GM23248 (cell line): ENCODE measurements at regions not wholly inside any gene's neighbourhood (a gene's known extent, or its start where the extent isn't known, plus 50 kb on each side); places are given as distances from the start of the nearest gene placed in this dataset.

Experiments
- DNase-seq: peaks from one replicate; pipeline ENCODE4 v3.0.0-alpha.2; 2015
- H2AFZ ChIP-seq: fragments of 200-600 bp; sonication (generic); 2 replicates; pipeline ENCODE4 v1.6.1; 2016; ENCODE audit warnings: antibody characterized with exemption
- H3F3A ChIP-seq: fragments of 200-600 bp; sonication (generic); 2 replicates; pipeline ENCODE4 v1.6.1; 2016; ENCODE audit warnings: mild to moderate bottlenecking, antibody characterized with exemption, mixed run types; ENCODE audit not compliant: insufficient read depth
- H3K27ac ChIP-seq: fragments of 200-600 bp; sonication (generic); 2 replicates; pipeline ENCODE4 v1.5.1; 2016; ENCODE audit warnings: mild to moderate bottlenecking
- H3K27me3 ChIP-seq: fragments of 200-600 bp; sonication (generic); replicated peaks from 2 replicates; pipeline ENCODE4 v1.6.1; 2016; ENCODE audit warnings: mild to moderate bottlenecking; ENCODE audit not compliant: insufficient read depth
- H3K36me3 ChIP-seq: fragments of 200-600 bp; sonication (generic); 2 replicates; pipeline ENCODE4 v1.6.1; 2016; ENCODE audit warnings: low read depth, mild to moderate bottlenecking
- H3K4me1 ChIP-seq: fragments of 200-600 bp; sonication (generic); 2 replicates; pipeline ENCODE4 v1.6.1; 2016; ENCODE audit warnings: mild to moderate bottlenecking; ENCODE audit not compliant: insufficient read depth
- H3K4me2 ChIP-seq: fragments of 200-600 bp; sonication (generic); one replicate; pipeline ENCODE4 v1.6.1; 2016; ENCODE audit warnings: mild to moderate bottlenecking; ENCODE audit not compliant: unreplicated experiment
- H3K4me3 ChIP-seq: fragments of 200-600 bp; sonication (generic); 2 replicates; pipeline ENCODE4 v1.5.1; 2016; ENCODE audit warnings: mild to moderate bottlenecking
- H3K79me2 ChIP-seq: fragments of 200-600 bp; sonication (generic); 2 replicates; pipeline ENCODE4 v1.6.1; 2016; ENCODE audit warnings: mild to moderate bottlenecking; ENCODE audit not compliant: insufficient read depth
- H3K9ac ChIP-seq: fragments of 200-600 bp; sonication (generic); 2 replicates; pipeline ENCODE4 v1.6.1; 2016; ENCODE audit warnings: mild to moderate bottlenecking
- H3K9me2 ChIP-seq: fragments of 200-600 bp; sonication (generic); 2 replicates; pipeline ENCODE4 v1.6.1; 2016; ENCODE audit warnings: mixed run types, mild to moderate bottlenecking, moderate library complexity; ENCODE audit not compliant: insufficient read depth
- H3K9me3 ChIP-seq: fragments of 200-600 bp; sonication (generic); one replicate; pipeline ENCODE4 v1.6.1; 2017; ENCODE audit warnings: low read depth
- H4K20me1 ChIP-seq: fragments of 200-600 bp; sonication (generic); 2 replicates; pipeline ENCODE4 v1.6.0; 2016; ENCODE audit not compliant: insufficient read depth
- EZH2 ChIP-seq: fragments of 200-600 bp; sonication (generic); IDR thresholded peaks from 2 replicates; pipeline ENCODE4 v1.6.1; 2018; ENCODE audit warnings: antibody characterized with exemption, mild to moderate bottlenecking; ENCODE audit not compliant: insufficient read depth, poor library complexity, severe bottlenecking
- EZH2phosphoT487 ChIP-seq: fragments of 200-600 bp; sonication (generic); IDR thresholded peaks from 2 replicates; pipeline ENCODE4 v1.6.1; 2018; ENCODE audit warnings: antibody characterized with exemption, moderate library complexity, mild to moderate bottlenecking, low read depth; ENCODE audit not compliant: insufficient read depth
- WGBS, 2 experiments: methylation state at CpG; one replicate each; pipeline ENCODE4 v1.1.6; 2015 to 2017; ENCODE audit warnings: low lambda C conversion rate in 2 of 2, low coverage in 1 of 2; ENCODE audit errors: missing lambda C conversion rate in 2 of 2; 5-methylcytosine and 5-hydroxymethylcytosine counted together
- in situ Hi-C: fragments of 300-500 bp; cut with MboI; formaldehyde crosslinking; loops from 2 replicates; pipeline ENCODE4 v1.15.0; 2020

GRCh38 chr13:33441015-33441414, 155.5 kb upstream of the STARD13 start:
- H4K20me1 ChIP-seq, result no peaks in the 10 kb centered on the region
- 98 to 100% methylated on average over 1 of the region's 1 CpG for WGBS, 2 experiments
- no peaks in the 10 kb centered on the region for H3K79me2 ChIP-seq
- TF ChIP-seq EZH2phosphoT487 (no peak), EZH2 (no peak)
- no peak overlapping the region for H2AFZ ChIP-seq
- no peak overlapping the region for H3K27ac ChIP-seq
- H3K36me3 ChIP-seq, result no peaks in the 10 kb centered on the region
- no peaks in the 10 kb centered on the region for H3K4me1 ChIP-seq
- peak; percentile 37 for DNase-seq
- in situ Hi-C loops, result no loop called here
- no peak overlapping the region for H3K9ac ChIP-seq
- no peaks in the 10 kb centered on the region for H3K9me2 ChIP-seq
- H3K9me3 ChIP-seq, result no peaks in the 10 kb centered on the region
- no peaks in the 10 kb centered on the region for H3K27me3 ChIP-seq
- no peak overlapping the region for H3K4me3 ChIP-seq
- H3F3A ChIP-seq, result no peaks in the 10 kb centered on the region
- no peak overlapping the region for H3K4me2 ChIP-seq

- WGBS, 2 experiments, result 89 to 95% methylated on average over 1 of the region's 1 CpG
- in situ Hi-C loops, result no loop called here
Measured at GRCh38 chr13:33445024-33445423, 159.5 kb upstream of the STARD13 start.

GRCh38 chr13:33445476-33445875, 159.9 kb upstream of the STARD13 start:
- no peak for TF ChIP-seq EZH2
- TF ChIP-seq EZH2phosphoT487, result no peak
- WGBS, 2 experiments, result 90 to 95% methylated on average over 4 of the region's 4 CpGs
- no peaks in the 10 kb centered on the region for H3K9me2 ChIP-seq
- no peak overlapping the region for H2AFZ ChIP-seq
- H3K9ac ChIP-seq, result no peak overlapping the region
- H3K9me3 ChIP-seq, result no peaks in the 10 kb centered on the region
- peaks cover 7% of the 10 kb centered on the region; the same call in 1 of the 2 replicates for H3F3A ChIP-seq
- DNase-seq, result no peak
- no peak overlapping the region for H3K27ac ChIP-seq
- H3K79me2 ChIP-seq, result no peaks in the 10 kb centered on the region
- no peaks in the 10 kb centered on the region for H4K20me1 ChIP-seq
- no peak overlapping the region for H3K4me3 ChIP-seq
- no peaks in the 10 kb centered on the region for H3K36me3 ChIP-seq
- H3K4me1 ChIP-seq, result no peaks in the 10 kb centered on the region
- H3K4me2 ChIP-seq, result no peak overlapping the region
- in situ Hi-C loops, result no loop called here
- no peaks in the 10 kb centered on the region for H3K27me3 ChIP-seq

More at GRCh38 chr13:33445024-33445423, 159.5 kb upstream of the STARD13 start:
- H3K36me3 ChIP-seq, result no peaks in the 10 kb centered on the region
- no peaks in the 10 kb centered on the region for H3K79me2 ChIP-seq
- no peak overlapping the region for H3K4me2 ChIP-seq
- peaks cover 7% of the 10 kb centered on the region; the same call in 1 of the 2 replicates for H3F3A ChIP-seq
- H3K27ac ChIP-seq, result no peak overlapping the region
- TF ChIP-seq EZH2phosphoT487 (no peak), EZH2 (no peak)
- H3K9me3 ChIP-seq, result no peaks in the 10 kb centered on the region
- no peak for DNase-seq
- no peak overlapping the region for H3K4me3 ChIP-seq
- H2AFZ ChIP-seq, result no peak overlapping the region
- H3K9ac ChIP-seq, result no peak overlapping the region
- H3K9me2 ChIP-seq, result no peaks in the 10 kb centered on the region
- no peaks in the 10 kb centered on the region for H3K27me3 ChIP-seq
- no peaks in the 10 kb centered on the region for H4K20me1 ChIP-seq
- H3K4me1 ChIP-seq, result no peaks in the 10 kb centered on the region

- in situ Hi-C loops, result no loop called here
- no peak for DNase-seq
- WGBS, 2 experiments, result 37 to 44% methylated on average over 5 of the region's 5 CpGs
- no peaks in the 10 kb centered on the region for H3K79me2 ChIP-seq
- no peaks in the 10 kb centered on the region for H3K4me1 ChIP-seq
- H3F3A ChIP-seq, result peaks cover 7% of the 10 kb centered on the region; the same call in 1 of the 2 replicates
- H3K36me3 ChIP-seq, result no peaks in the 10 kb centered on the region
- no peaks in the 10 kb centered on the region for H3K27me3 ChIP-seq
- H3K27ac ChIP-seq, result no peak overlapping the region
- H3K4me2 ChIP-seq, result no peak overlapping the region
- no peak overlapping the region for H2AFZ ChIP-seq
- H3K9me2 ChIP-seq, result no peaks in the 10 kb centered on the region
- no peak overlapping the region for H3K9ac ChIP-seq
- no peak for TF ChIP-seq EZH2phosphoT487
- TF ChIP-seq EZH2, result no peak
- no peaks in the 10 kb centered on the region for H4K20me1 ChIP-seq
- H3K9me3 ChIP-seq, result no peaks in the 10 kb centered on the region
- H3K4me3 ChIP-seq, result no peak overlapping the region
Measured at GRCh38 chr13:33446821-33447725, 161.5 kb upstream of the STARD13 start.
